ENCODE measurements at regions not wholly inside any gene's neighbourhood (a gene's known extent, or its start where the extent isn't known, plus 50 kb on each side); places are given as distances from the start of the nearest gene placed in this dataset.

DNA sequence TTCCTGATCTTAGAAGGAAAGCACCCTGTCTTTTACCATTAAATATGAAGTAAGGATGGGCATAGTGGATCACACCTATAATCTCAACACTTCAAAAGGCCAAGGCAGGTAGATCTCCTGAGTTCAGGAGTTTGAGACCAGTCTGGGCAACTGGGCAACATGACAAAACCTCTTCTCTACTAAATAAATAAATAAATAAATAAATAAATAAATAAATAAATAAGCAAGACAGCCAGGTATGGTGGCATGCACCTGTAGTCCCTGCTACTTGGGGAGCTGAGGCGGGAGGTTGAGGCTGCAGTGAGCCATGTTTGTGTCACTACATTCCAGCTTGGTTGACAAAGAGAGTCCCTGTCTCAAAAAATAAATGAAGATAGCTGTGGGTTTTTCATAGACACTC is 313.1 kb downstream of the RPS24 start:
- no peak overlapping the region for H2BK5ac ChIP-seq (ENCODE audit: low read length)
- H2AK5ac ChIP-seq (ENCODE audit: low read depth, low read length), result no peak overlapping the region
- no peaks in the 10 kb centered on the region for H3K79me1 ChIP-seq (ENCODE audit: low read depth, low read length)
- H3K14ac ChIP-seq (ENCODE audit: low read length), result no peak overlapping the region
- H4K91ac ChIP-seq (ENCODE audit: low read depth, low read length, poor library complexity), result no peak overlapping the region
- H3K18ac ChIP-seq (ENCODE audit: low read length), result no peak overlapping the region
- H3K23ac ChIP-seq (ENCODE audit: low read depth, low read length, poor library complexity), result no peak overlapping the region
- no peaks in the 10 kb centered on the region for H3K36me3 ChIP-seq (replicated peaks in 1 of 2; ENCODE audit: control insufficient read depth in 2 of 2, insufficient read depth in 2 of 2, low read length in 2 of 2)
- no CpG with 5 or more reads among the region's 1 CpG for WGBS, 2 donors (ENCODE audit: extremely low coverage in 2 of 2, insufficient read length in 2 of 2, insufficient replicate concordance in 1 of 2)
- H3K4me3 ChIP-seq (ENCODE audit: low read length in 2 of 2), result no peak overlapping the region
- H2AFZ ChIP-seq (ENCODE audit: low read length), result no peak overlapping the region
- H3K4ac ChIP-seq (ENCODE audit: low read length), result no peak overlapping the region
- H4K8ac ChIP-seq (ENCODE audit: low read depth, low read length), result no peak overlapping the region
- H3K9me3 ChIP-seq (replicated peaks in 1 of 2; ENCODE audit: control insufficient read depth in 2 of 2, insufficient read depth in 1 of 2, low read depth in 1 of 2, low read length in 2 of 2), result peaks cover 0 to 3% of the 10 kb centered on the region in 2 donors
- no peak overlapping the region for H3K4me2 ChIP-seq (ENCODE audit: insufficient read depth, low read length, poor library complexity, severe bottlenecking)
- no peaks in the 10 kb centered on the region for H3K27me3 ChIP-seq (ENCODE audit: control insufficient read depth in 3 of 3, insufficient read depth in 3 of 3, low read depth in 1 of 3, low read length in 3 of 3)
- H3K27ac ChIP-seq (replicated peaks; ENCODE audit: low read length), result no peak overlapping the region
- peaks cover 0 to 4% of the 10 kb centered on the region in 2 donors for H3K4me1 ChIP-seq (ENCODE audit: control insufficient read depth in 2 of 2, insufficient read depth in 1 of 2, low read depth in 1 of 2, low read length in 2 of 2)
- no peak for DNase-seq (ENCODE audit: low spot score)
- no peak overlapping the region for H2BK120ac ChIP-seq (ENCODE audit: low read depth, low read length)
- no peak overlapping the region for H2BK15ac ChIP-seq (ENCODE audit: low read length)
- H2BK12ac ChIP-seq (ENCODE audit: low read length), result no peak overlapping the region
- no peak overlapping the region for H3K9ac ChIP-seq (ENCODE audit: low read depth, low read length, poor library complexity)

DNA sequence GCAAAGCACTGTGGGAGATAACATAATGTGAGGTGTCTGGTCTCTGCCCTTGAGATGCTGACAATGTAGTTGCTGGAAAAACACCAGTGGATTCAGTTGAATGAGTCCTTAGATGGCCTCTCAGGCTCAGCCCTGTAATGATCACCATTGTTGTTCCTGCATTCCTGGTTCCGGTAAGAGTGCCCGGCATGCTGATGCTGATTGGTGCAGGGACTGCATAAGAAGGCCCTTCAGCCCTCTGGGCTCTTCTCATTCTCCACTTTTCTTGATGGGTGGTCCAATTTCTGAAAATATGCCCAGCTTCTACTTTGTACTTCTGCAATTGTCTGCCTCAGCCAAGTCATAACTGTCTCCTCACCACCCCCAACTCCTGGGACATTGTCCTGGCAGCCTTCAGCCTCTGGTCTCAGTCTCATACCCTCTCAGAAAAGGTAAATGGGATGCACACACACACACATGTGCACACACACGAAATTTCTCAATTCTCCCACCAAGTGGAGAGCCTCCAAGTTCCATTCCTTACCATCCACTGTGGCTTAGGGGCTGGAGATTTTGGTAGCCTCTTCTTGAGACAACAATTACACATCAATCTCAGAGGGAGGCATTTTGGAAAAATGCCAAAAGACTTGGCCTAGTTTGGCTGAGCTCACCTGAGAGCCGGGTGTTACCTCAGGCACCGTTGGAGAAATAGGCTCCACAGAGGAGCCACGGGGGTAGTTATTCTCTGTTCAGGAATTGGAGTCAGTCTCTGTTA is 314.9 kb downstream of the RPS24 start:
- Histone ChIP-seq H3K18ac (ENCODE audit: low read length) (no peak overlapping the region), H3K27ac (replicated peaks; ENCODE audit: low read length) (no peak overlapping the region), H2BK120ac (ENCODE audit: low read depth, low read length) (no peak overlapping the region), H3K9ac (ENCODE audit: low read depth, low read length, poor library complexity) (no peak overlapping the region), H4K8ac (ENCODE audit: low read depth, low read length) (no peak overlapping the region), H2AK5ac (ENCODE audit: low read depth, low read length) (no peak overlapping the region), H3K4me2 (ENCODE audit: insufficient read depth, low read length, poor library complexity, severe bottlenecking) (no peak overlapping the region), H3K79me1 (ENCODE audit: low read depth, low read length) (no peaks in the 10 kb centered on the region), H3K4me1 (ENCODE audit: control insufficient read depth in 2 of 2, insufficient read depth in 1 of 2, low read depth in 1 of 2, low read length in 2 of 2) (peaks cover 0 to 3% of the 10 kb centered on the region in 2 donors), H2AFZ (ENCODE audit: low read length) (no peak overlapping the region), H2BK5ac (ENCODE audit: low read length) (no peak overlapping the region), H3K27me3 (ENCODE audit: control insufficient read depth in 3 of 3, insufficient read depth in 3 of 3, low read depth in 1 of 3, low read length in 3 of 3) (no peaks in the 10 kb centered on the region), H3K9me3 (replicated peaks in 1 of 2; ENCODE audit: control insufficient read depth in 2 of 2, insufficient read depth in 1 of 2, low read depth in 1 of 2, low read length in 2 of 2) (peaks cover 0 to 3% of the 10 kb centered on the region in 2 donors), H4K91ac (ENCODE audit: low read depth, low read length, poor library complexity) (no peak overlapping the region), H3K14ac (ENCODE audit: low read length) (no peak overlapping the region), H2BK12ac (ENCODE audit: low read length) (no peak overlapping the region), H3K4me3 (ENCODE audit: low read length in 2 of 2) (no peak overlapping the region), H3K23ac (ENCODE audit: low read depth, low read length, poor library complexity) (no peak overlapping the region), H3K36me3 (replicated peaks in 1 of 2; ENCODE audit: control insufficient read depth in 2 of 2, insufficient read depth in 2 of 2, low read length in 2 of 2) (no peaks in the 10 kb centered on the region), H2BK15ac (ENCODE audit: low read length) (peak overlapping the region; percentile 17), H3K4ac (ENCODE audit: low read length) (no peak overlapping the region)
- DNase-seq (ENCODE audit: low spot score), result no peak
- WGBS, 2 donors (ENCODE audit: extremely low coverage in 2 of 2, insufficient read length in 2 of 2, insufficient replicate concordance in 1 of 2), result no CpG with 5 or more reads among the region's 6 CpGs

DNA sequence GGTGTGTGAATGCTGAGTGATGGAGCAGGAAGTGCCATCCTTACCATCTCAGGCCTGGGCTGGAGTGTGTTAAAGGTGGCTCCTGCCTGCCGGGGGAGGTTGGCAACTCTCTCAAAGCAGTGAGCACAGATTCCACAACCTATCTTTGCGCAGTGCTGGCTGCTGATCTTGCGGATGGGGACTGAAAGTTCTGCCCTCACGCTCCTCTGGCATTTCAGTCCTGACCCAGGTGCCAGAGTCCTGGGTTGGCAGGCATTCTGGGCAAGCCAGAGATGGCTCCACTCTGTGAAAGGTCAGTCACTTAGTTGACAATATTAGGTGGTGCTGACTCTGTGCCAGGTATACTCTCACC is 315.5 kb downstream of the RPS24 start:
- H2BK120ac ChIP-seq (ENCODE audit: low read depth, low read length), result no peak overlapping the region
- WGBS, 2 donors (ENCODE audit: extremely low coverage in 2 of 2, insufficient read length in 2 of 2, insufficient replicate concordance in 1 of 2), result no CpG with 5 or more reads among the region's 4 CpGs
- H3K4me1 ChIP-seq (ENCODE audit: control insufficient read depth in 2 of 2, insufficient read depth in 1 of 2, low read depth in 1 of 2, low read length in 2 of 2), result peaks cover 0 to 3% of the 10 kb centered on the region in 2 donors
- H4K91ac ChIP-seq (ENCODE audit: low read depth, low read length, poor library complexity), result no peak overlapping the region
- no peak overlapping the region for H3K27ac ChIP-seq (replicated peaks; ENCODE audit: low read length)
- no peaks in the 10 kb centered on the region for H3K27me3 ChIP-seq (ENCODE audit: control insufficient read depth in 3 of 3, insufficient read depth in 3 of 3, low read depth in 1 of 3, low read length in 3 of 3)
- H2AFZ ChIP-seq (ENCODE audit: low read length), result no peak overlapping the region
- no peak overlapping the region for H3K4me3 ChIP-seq (ENCODE audit: low read length in 2 of 2)
- H3K23ac ChIP-seq (ENCODE audit: low read depth, low read length, poor library complexity), result no peak overlapping the region
- H2BK5ac ChIP-seq (ENCODE audit: low read length), result no peak overlapping the region
- no peaks in the 10 kb centered on the region for H3K36me3 ChIP-seq (replicated peaks in 1 of 2; ENCODE audit: control insufficient read depth in 2 of 2, insufficient read depth in 2 of 2, low read length in 2 of 2)
- peak overlapping the region; percentile 25 for H3K18ac ChIP-seq (ENCODE audit: low read length)
- peak overlapping the region; percentile 17 for H2BK15ac ChIP-seq (ENCODE audit: low read length)
- H2BK12ac ChIP-seq (ENCODE audit: low read length), result no peak overlapping the region
- no peak overlapping the region for H3K4me2 ChIP-seq (ENCODE audit: insufficient read depth, low read length, poor library complexity, severe bottlenecking)
- no peak overlapping the region for H3K4ac ChIP-seq (ENCODE audit: low read length)
- no peaks in the 10 kb centered on the region for H3K79me1 ChIP-seq (ENCODE audit: low read depth, low read length)
- no peak overlapping the region for H3K9ac ChIP-seq (ENCODE audit: low read depth, low read length, poor library complexity)
- DNase-seq (ENCODE audit: low spot score), result no peak
- no peak overlapping the region for H4K8ac ChIP-seq (ENCODE audit: low read depth, low read length)
- H2AK5ac ChIP-seq (ENCODE audit: low read depth, low read length), result peak overlapping the region; percentile 10
- H3K9me3 ChIP-seq (replicated peaks in 1 of 2; ENCODE audit: control insufficient read depth in 2 of 2, insufficient read depth in 1 of 2, low read depth in 1 of 2, low read length in 2 of 2), result peaks cover 0 to 3% of the 10 kb centered on the region in 2 donors
- no peak overlapping the region for H3K14ac ChIP-seq (ENCODE audit: low read length)

DNA sequence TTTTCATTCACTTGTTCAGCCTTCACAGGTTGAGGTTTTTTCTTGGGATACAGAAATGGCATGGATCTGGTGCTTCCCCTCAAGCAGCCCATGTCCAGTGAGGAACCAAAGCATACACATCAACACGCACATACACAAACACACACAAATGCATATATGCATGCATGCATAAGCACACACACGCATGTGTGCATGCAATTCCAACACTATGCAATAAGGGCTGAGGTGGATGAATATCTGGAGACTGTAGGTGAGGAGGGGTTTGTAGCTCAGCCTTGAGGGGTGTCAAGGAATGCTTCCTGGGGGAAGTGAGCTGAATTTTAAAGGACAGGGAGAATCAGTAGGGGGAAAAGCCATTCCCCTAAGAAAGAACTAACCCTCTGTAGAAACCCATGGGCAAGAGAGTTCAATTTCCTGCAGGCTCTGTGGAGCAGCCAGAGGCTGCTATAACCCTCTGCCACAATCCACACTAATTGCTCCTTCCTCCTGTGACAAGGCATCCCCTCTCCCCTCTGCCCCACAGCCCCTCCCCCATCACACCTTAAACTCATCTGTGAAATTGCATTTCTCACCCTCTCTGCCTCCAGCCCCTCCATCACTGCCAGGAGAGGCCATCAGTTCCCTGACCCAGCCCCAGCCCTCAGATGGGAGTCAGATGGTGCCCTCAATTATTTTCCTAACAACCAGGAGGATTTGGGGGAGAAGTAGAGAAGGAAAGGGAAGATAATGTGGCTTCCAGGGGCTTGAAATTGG is 316.4 kb downstream of the RPS24 start:
- H3K4ac ChIP-seq (ENCODE audit: low read length), result no peak overlapping the region
- peaks cover 0 to 3% of the 10 kb centered on the region in 2 donors for H3K4me1 ChIP-seq (ENCODE audit: control insufficient read depth in 2 of 2, insufficient read depth in 1 of 2, low read depth in 1 of 2, low read length in 2 of 2)
- no peak overlapping the region for H3K18ac ChIP-seq (ENCODE audit: low read length)
- H3K4me3 ChIP-seq (ENCODE audit: low read length in 2 of 2), result no peak overlapping the region
- no peaks in the 10 kb centered on the region for H3K27me3 ChIP-seq (ENCODE audit: control insufficient read depth in 3 of 3, insufficient read depth in 3 of 3, low read depth in 1 of 3, low read length in 3 of 3)
- no CpG with 5 or more reads among the region's 2 CpGs for WGBS, 2 donors (ENCODE audit: extremely low coverage in 2 of 2, insufficient read length in 2 of 2, insufficient replicate concordance in 1 of 2)
- H2AK5ac ChIP-seq (ENCODE audit: low read depth, low read length), result no peak overlapping the region
- no peaks in the 10 kb centered on the region for H3K79me1 ChIP-seq (ENCODE audit: low read depth, low read length)
- H2AFZ ChIP-seq (ENCODE audit: low read length), result no peak overlapping the region
- no peak overlapping the region for H3K4me2 ChIP-seq (ENCODE audit: insufficient read depth, low read length, poor library complexity, severe bottlenecking)
- no peak overlapping the region for H2BK15ac ChIP-seq (ENCODE audit: low read length)
- H3K27ac ChIP-seq (replicated peaks; ENCODE audit: low read length), result no peak overlapping the region
- no peak overlapping the region for H4K8ac ChIP-seq (ENCODE audit: low read depth, low read length)
- peak overlapping the region; percentile 12 for H2BK120ac ChIP-seq (ENCODE audit: low read depth, low read length)
- H4K91ac ChIP-seq (ENCODE audit: low read depth, low read length, poor library complexity), result no peak overlapping the region
- H3K14ac ChIP-seq (ENCODE audit: low read length), result no peak overlapping the region
- H3K9ac ChIP-seq (ENCODE audit: low read depth, low read length, poor library complexity), result no peak overlapping the region
- H3K36me3 ChIP-seq (replicated peaks in 1 of 2; ENCODE audit: control insufficient read depth in 2 of 2, insufficient read depth in 2 of 2, low read length in 2 of 2), result no peaks in the 10 kb centered on the region
- H3K9me3 ChIP-seq (replicated peaks in 1 of 2; ENCODE audit: control insufficient read depth in 2 of 2, insufficient read depth in 1 of 2, low read depth in 1 of 2, low read length in 2 of 2), result peaks cover 0 to 3% of the 10 kb centered on the region in 2 donors
- H2BK5ac ChIP-seq (ENCODE audit: low read length), result no peak overlapping the region
- no peak for DNase-seq (ENCODE audit: low spot score)
- H2BK12ac ChIP-seq (ENCODE audit: low read length), result no peak overlapping the region
- no peak overlapping the region for H3K23ac ChIP-seq (ENCODE audit: low read depth, low read length, poor library complexity)

Measured in neuronal stem cell (in vitro differentiated cells).